Immature natural killer cell (primary cell): ENCODE measurements at regions not wholly inside any gene's neighbourhood (a gene's known extent, or its start where the extent isn't known, plus 50 kb on each side); places are given as distances from the start of the nearest gene placed in this dataset.

Experiments used
- DNase-seq, 3 donors: peaks; one replicate each; pipeline ENCODE4 v3.0.0; 2022; ENCODE audit warnings: mixed read lengths in 1 of 3
- H3K27ac Mint-ChIP-seq, 6 donors: one replicate each; pipeline ENCODE4 v1.8.0; 2020; ENCODE audit warnings: mixed read lengths in 6 of 6, mild to moderate bottlenecking in 5 of 6, inconsistent platforms in 4 of 6, moderate library complexity in 3 of 6
- H3K27me3 Mint-ChIP-seq, 3 donors: one replicate each; pipeline ENCODE4 v1.8.0; 2020 to 2021; ENCODE audit warnings: low read depth in 3 of 3, mild to moderate bottlenecking in 3 of 3, mixed read lengths in 3 of 3, moderate library complexity in 3 of 3, inconsistent platforms in 1 of 3
- H3K36me3 Mint-ChIP-seq, 3 donors: one replicate each; pipeline ENCODE4 v1.8.0; 2020; ENCODE audit warnings: mixed read lengths in 3 of 3, inconsistent platforms in 2 of 3, mild to moderate bottlenecking in 2 of 3
- H3K4me1 Mint-ChIP-seq, 2 donors: one replicate each; pipeline ENCODE4 v1.8.0; 2020; ENCODE audit warnings: inconsistent platforms in 2 of 2, mild to moderate bottlenecking in 2 of 2, mixed read lengths in 2 of 2, moderate library complexity in 1 of 2
- H3K4me3 Mint-ChIP-seq, 5 donors: one replicate each; pipeline ENCODE4 v1.8.0; 2020; ENCODE audit warnings: mild to moderate bottlenecking in 5 of 5, mixed read lengths in 5 of 5, inconsistent platforms in 3 of 5, moderate library complexity in 3 of 5
- H3K9me3 Mint-ChIP-seq, 6 donors: one replicate each; pipeline ENCODE4 v1.8.0; 2020; ENCODE audit warnings: mild to moderate bottlenecking in 6 of 6, mixed read lengths in 6 of 6, inconsistent platforms in 4 of 6, moderate library complexity in 3 of 6

GRCh38 chr10:128902031-128902710, 564.9 kb upstream of the MGMT start:
- Mint-ChIP-seq H3K36me3 (no peaks in the 10 kb centered on the region), H3K27me3 (peaks cover 4 to 10% (median 4%) of the 10 kb centered on the region in 3 donors), H3K9me3 (no peaks in the 10 kb centered on the region), H3K4me3 (no peak overlapping the region), H3K4me1 (no peaks in the 10 kb centered on the region), H3K27ac (no peak overlapping the region)
- no peak for DNase-seq

GRCh38 chr10:128907155-128907941, 559.7 kb upstream of the MGMT start:
- H3K4me3 Mint-ChIP-seq: no peak overlapping the region
- no peaks in the 10 kb centered on the region for H3K4me1 Mint-ChIP-seq
- peaks cover 4 to 7% (median 4%) of the 10 kb centered on the region in 3 donors for H3K27me3 Mint-ChIP-seq
- no peak overlapping the region for H3K27ac Mint-ChIP-seq
- H3K36me3 Mint-ChIP-seq: no peaks in the 10 kb centered on the region
- DNase-seq: no peak
- H3K9me3 Mint-ChIP-seq: peaks cover 0 to 2% (median 0%) of the 10 kb centered on the region in 6 donors

GRCh38 chr10:128908099-128908498, 558.9 kb upstream of the MGMT start:
- no peak overlapping the region for H3K27ac Mint-ChIP-seq
- H3K9me3 Mint-ChIP-seq: peaks cover 0 to 2% (median 0%) of the 10 kb centered on the region in 6 donors
- peaks cover 2 to 4% (median 2%) of the 10 kb centered on the region in 3 donors for H3K27me3 Mint-ChIP-seq
- no peaks in the 10 kb centered on the region for H3K4me1 Mint-ChIP-seq
- no peak overlapping the region for H3K4me3 Mint-ChIP-seq
- H3K36me3 Mint-ChIP-seq: no peaks in the 10 kb centered on the region
- DNase-seq: no peak

GRCh38 chr10:128908499-128908898, 558.5 kb upstream of the MGMT start:
- H3K9me3 Mint-ChIP-seq: peaks cover 0 to 2% (median 0%) of the 10 kb centered on the region in 6 donors

GRCh38 chr10:128912568-128913311, 554.3 kb upstream of the MGMT start:
- no peak for DNase-seq

More at GRCh38 chr10:128908499-128908898, 558.5 kb upstream of the MGMT start:
- DNase-seq: no peak
- no peaks in the 10 kb centered on the region for H3K36me3 Mint-ChIP-seq
- peaks cover 2 to 3% (median 2%) of the 10 kb centered on the region in 3 donors for H3K27me3 Mint-ChIP-seq
- no peak overlapping the region for H3K4me3 Mint-ChIP-seq
- no peak overlapping the region for H3K27ac Mint-ChIP-seq
- H3K4me1 Mint-ChIP-seq: no peaks in the 10 kb centered on the region

GRCh38 chr10:128914681-128915080, 552.4 kb upstream of the MGMT start:
- Mint-ChIP-seq H3K9me3 (no peaks in the 10 kb centered on the region), H3K36me3 (no peaks in the 10 kb centered on the region), H3K4me1 (no peaks in the 10 kb centered on the region), H3K27me3 (peaks cover 2 to 7% (median 4%) of the 10 kb centered on the region in 3 donors), H3K27ac (no peak overlapping the region), H3K4me3 (no peak overlapping the region)
- no peak for DNase-seq

More at GRCh38 chr10:128912568-128913311, 554.3 kb upstream of the MGMT start:
- peaks cover 0 to 2% (median 0%) of the 10 kb centered on the region in 6 donors for H3K9me3 Mint-ChIP-seq
- H3K27ac Mint-ChIP-seq: no peak overlapping the region
- H3K27me3 Mint-ChIP-seq: peaks cover 2 to 7% (median 4%) of the 10 kb centered on the region in 3 donors
- H3K4me3 Mint-ChIP-seq: no peak overlapping the region
- H3K4me1 Mint-ChIP-seq: no peaks in the 10 kb centered on the region
- H3K36me3 Mint-ChIP-seq: no peaks in the 10 kb centered on the region

- Mint-ChIP-seq H3K4me1 (no peaks in the 10 kb centered on the region), H3K36me3 (no peaks in the 10 kb centered on the region), H3K4me3 (no peak overlapping the region), H3K27me3 (peaks cover 2 to 10% (median 4%) of the 10 kb centered on the region in 3 donors), H3K27ac (no peak overlapping the region), H3K9me3 (no peaks in the 10 kb centered on the region)
- DNase-seq: no peak
Measured at GRCh38 chr10:128915630-128916029, 551.4 kb upstream of the MGMT start.

GRCh38 chr10:128916383-128916782, 550.7 kb upstream of the MGMT start:
- no peaks in the 10 kb centered on the region for H3K4me1 Mint-ChIP-seq
- H3K36me3 Mint-ChIP-seq: no peaks in the 10 kb centered on the region
- no peak overlapping the region for H3K27ac Mint-ChIP-seq
- no peaks in the 10 kb centered on the region for H3K9me3 Mint-ChIP-seq
- no peak for DNase-seq
- H3K27me3 Mint-ChIP-seq: peaks cover 2 to 10% (median 4%) of the 10 kb centered on the region in 3 donors
- no peak overlapping the region for H3K4me3 Mint-ChIP-seq

GRCh38 chr10:128921389-128922022, 545.5 kb upstream of the MGMT start:
- no peak for DNase-seq
- peaks cover 0 to 6% (median 2%) of the 10 kb centered on the region in 3 donors for H3K27me3 Mint-ChIP-seq
- H3K4me1 Mint-ChIP-seq: no peaks in the 10 kb centered on the region
- H3K27ac Mint-ChIP-seq: no peak overlapping the region
- no peak overlapping the region for H3K4me3 Mint-ChIP-seq
- H3K9me3 Mint-ChIP-seq: no peaks in the 10 kb centered on the region
- no peaks in the 10 kb centered on the region for H3K36me3 Mint-ChIP-seq

- DNase-seq: no peak
- Mint-ChIP-seq H3K4me3 (no peak overlapping the region), H3K9me3 (no peaks in the 10 kb centered on the region), H3K4me1 (no peaks in the 10 kb centered on the region), H3K27me3 (peaks cover 0 to 6% (median 2%) of the 10 kb centered on the region in 3 donors), H3K27ac (no peak overlapping the region), H3K36me3 (no peaks in the 10 kb centered on the region)
Measured at GRCh38 chr10:128922172-128922571, 544.9 kb upstream of the MGMT start.

GRCh38 chr10:128922619-128923196, 544.3 kb upstream of the MGMT start:
- Mint-ChIP-seq H3K4me1 (no peaks in the 10 kb centered on the region), H3K4me3 (no peak overlapping the region), H3K27ac (no peak overlapping the region)

GRCh38 chr10:128924918-128925317, 542.1 kb upstream of the MGMT start:
- DNase-seq: no peak
- H3K27ac Mint-ChIP-seq: no peak overlapping the region
- no peaks in the 10 kb centered on the region for H3K36me3 Mint-ChIP-seq
- no peak overlapping the region for H3K4me3 Mint-ChIP-seq
- H3K4me1 Mint-ChIP-seq: no peaks in the 10 kb centered on the region
- peaks cover 0 to 4% (median 1%) of the 10 kb centered on the region in 3 donors for H3K27me3 Mint-ChIP-seq
- no peaks in the 10 kb centered on the region for H3K9me3 Mint-ChIP-seq

More at GRCh38 chr10:128922619-128923196, 544.3 kb upstream of the MGMT start:
- DNase-seq: no peak
- Mint-ChIP-seq H3K36me3 (no peaks in the 10 kb centered on the region), H3K9me3 (no peaks in the 10 kb centered on the region), H3K27me3 (peaks cover 0 to 6% (median 0%) of the 10 kb centered on the region in 3 donors)

- Mint-ChIP-seq H3K27me3 (peaks cover 0 to 3% (median 2%) of the 10 kb centered on the region in 3 donors), H3K27ac (no peak overlapping the region), H3K36me3 (no peaks in the 10 kb centered on the region), H3K4me1 (no peaks in the 10 kb centered on the region), H3K4me3 (no peak overlapping the region), H3K9me3 (no peaks in the 10 kb centered on the region)
- DNase-seq: no peak
Measured at GRCh38 chr10:128926711-128927110, 540.3 kb upstream of the MGMT start.
